HG02759 (cell line): ENCODE measurements at regions not wholly inside any gene's neighbourhood (a gene's known extent, or its start where the extent isn't known, plus 50 kb on each side); places are given as distances from the start of the nearest gene placed in this dataset.
"Not testable (repeated sequence)": the region's sequence is repeated elsewhere in the genome, so short reads cannot be mapped to it uniquely, and the experiment has no call there.

Source experiments
- ATAC-seq: cut with Tn5 transposase; IDR thresholded peaks from one replicate; pipeline ENCODE4 v1.9.1; 2021; ENCODE audit warnings: mild to moderate bottlenecking, moderate library complexity; ENCODE audit not compliant: unreplicated experiment

- not testable (repeated sequence) for ATAC-seq
These were observed 58.7 kb upstream of the ETV3 start for GRCh38 chr1:157196670-157197456.

- ATAC-seq, result no peak
These were observed 58.0 kb upstream of the ETV3 start for GRCh38 chr1:157196245-157196543.

GRCh38 chr1:157195521-157196244, 57.5 kb upstream of the ETV3 start:
- ATAC-seq, result no peak

GRCh38 chr1:157194731-157195520, 56.7 kb upstream of the ETV3 start:
- no peak for ATAC-seq

- ATAC-seq, result no peak
These were observed 55.7 kb upstream of the ETV3 start for GRCh38 chr1:157193702-157194391.

- ATAC-seq, result no peak
These were observed 55.0 kb upstream of the ETV3 start for GRCh38 chr1:157193219-157193618.

- no peak for ATAC-seq
These were observed 52.1 kb upstream of the ETV3 start for GRCh38 chr1:157189986-157190982.

- no peak for ATAC-seq
These were observed 50.9 kb upstream of the ETV3 start for GRCh38 chr1:157189096-157189495.
